ENCODE measurements at regions not wholly inside any gene's neighbourhood (a gene's known extent, or its start where the extent isn't known, plus 50 kb on each side); places are given as distances from the start of the nearest gene placed in this dataset.

DNA sequence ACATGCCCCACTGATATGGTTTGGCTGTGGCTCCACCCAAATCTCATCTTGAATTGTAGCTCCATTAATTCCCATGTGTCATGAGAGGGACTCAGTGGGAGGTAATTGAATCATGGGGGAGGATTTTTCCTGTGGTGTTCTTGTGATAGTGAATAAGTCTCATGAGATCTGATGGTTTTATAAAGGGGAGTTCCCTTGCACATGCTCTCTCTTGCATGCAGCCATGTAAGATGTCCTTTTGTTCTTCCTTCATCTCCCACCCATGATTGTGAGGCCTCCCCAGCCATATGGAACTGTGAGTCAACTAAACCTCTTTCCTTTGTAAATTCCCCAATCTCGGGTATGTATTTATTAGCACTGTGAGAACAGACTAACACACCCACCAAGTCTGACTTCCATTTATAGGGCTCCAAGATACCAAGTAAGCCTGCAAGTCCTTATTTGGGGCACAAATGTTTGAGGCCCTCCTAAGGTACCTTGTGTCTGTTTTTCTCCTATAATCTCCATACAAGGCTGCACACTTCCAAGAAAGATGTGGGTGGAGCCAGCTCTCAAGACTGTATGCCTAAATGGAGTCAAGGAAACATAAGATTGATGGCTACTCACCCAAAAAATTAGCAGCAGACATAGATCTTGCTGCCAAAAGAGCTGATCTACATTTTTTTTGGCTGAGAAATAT is 364.7 kb downstream of the TXNL1 start:
- no peak for DNase-seq

DNA sequence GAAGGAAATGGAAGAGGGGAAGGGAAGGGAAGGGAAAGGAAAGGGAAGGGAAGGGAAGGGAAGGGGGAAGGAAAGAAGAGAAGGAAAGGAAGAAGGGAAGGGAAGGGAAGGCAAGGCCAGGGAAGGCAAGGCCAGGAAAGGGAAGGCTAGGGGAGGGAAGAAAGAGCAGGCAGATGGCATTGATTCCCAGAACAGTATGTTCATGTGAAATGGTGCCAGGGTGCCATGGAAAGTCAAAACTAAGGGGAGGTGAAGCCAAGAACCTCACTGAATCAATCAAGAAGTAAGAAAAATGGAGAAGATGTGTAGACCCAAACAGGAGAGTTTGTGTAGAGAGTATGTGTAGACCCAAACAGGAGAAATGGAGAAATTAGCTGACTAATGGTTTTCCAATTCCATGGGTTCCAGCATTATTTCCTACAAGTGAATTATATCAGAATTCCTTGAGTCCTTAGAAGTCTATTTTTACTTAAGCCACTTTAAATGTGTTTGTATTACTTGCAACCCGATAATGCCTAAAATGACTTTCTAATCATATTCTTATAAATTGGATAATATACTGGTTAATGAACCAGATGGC is 367.6 kb downstream of the TXNL1 start:
- no peak for DNase-seq

DNA sequence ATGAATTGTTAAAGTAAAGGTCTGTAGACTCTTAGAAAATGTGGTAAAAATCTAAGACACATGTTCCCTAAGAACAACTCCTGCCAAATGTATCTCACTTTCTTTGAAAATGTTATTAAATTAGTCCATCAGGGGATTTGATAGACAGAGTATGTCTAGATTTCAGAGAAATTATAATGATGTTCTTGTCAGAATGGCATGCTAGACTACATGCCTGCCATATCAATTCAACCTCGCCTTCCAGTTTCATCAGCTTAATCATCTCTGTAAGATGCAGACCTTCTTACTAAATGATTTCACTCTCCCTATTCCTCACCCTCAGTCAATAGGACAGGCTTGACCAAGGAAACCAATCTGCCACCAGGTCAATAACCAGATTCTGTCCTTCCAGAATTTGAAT is 368.4 kb downstream of the TXNL1 start:
- no peak for DNase-seq

DNA sequence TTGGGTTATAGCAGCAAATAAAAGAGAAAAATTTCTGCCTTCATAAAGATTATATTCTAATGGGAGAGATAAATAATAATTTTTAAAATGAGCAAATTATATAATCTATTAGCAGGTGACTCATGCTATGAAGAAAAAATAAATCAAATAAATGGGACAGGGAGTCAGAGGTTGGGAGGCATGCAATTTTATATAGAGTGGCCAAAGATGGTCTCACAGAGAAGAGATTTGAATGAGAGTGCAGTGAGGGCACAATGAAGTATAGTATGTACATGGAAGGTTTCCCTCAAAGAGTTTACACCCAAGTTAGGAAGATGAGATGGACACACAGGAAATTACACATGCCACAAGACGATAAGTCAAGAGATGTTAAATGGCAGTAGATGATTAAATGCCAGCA is 369.4 kb downstream of the TXNL1 start:
- no peak for DNase-seq

DNA sequence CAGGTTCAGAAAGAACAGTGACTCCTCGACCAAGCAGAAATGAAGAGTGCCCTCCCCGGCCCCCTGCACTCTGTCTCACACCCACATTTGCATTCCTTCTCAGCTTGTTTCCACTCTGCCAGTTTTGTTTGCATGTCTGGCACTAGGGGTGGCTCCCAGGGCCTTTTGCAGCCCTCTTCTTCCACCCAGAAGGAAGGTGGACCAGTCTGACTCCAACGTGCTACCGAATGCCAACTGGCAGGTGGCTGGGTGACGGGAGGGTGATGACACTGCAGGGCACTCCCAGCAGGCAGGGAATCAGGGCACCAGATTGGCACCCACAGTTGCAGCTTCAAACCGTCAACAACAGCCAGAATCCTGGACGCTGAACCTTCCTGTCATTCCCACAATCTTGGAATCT is 371.1 kb downstream of the TXNL1 start:
- DNase-seq, result peak in 2 of 14 donors; percentile 1 to 49

DNA sequence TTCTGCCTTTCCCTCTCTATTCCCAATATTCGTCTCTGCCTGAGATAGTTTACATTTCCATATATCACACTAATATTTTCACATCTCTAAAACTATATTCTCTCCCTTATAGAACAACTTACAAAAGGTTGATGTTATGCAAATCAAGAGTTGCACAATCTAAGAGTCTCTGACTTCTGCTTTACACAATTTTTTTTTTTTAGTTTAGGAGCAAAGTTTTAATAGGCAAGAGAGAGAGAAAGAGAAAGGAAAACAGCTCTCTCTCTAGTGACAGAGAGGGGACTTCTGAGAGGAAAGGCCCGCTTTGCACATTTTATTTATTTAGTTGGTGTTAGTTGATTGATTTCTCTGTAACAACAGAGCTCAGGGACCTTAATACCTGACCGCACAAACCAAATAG is 380.2 kb downstream of the TXNL1 start:
- no peak for DNase-seq

DNA sequence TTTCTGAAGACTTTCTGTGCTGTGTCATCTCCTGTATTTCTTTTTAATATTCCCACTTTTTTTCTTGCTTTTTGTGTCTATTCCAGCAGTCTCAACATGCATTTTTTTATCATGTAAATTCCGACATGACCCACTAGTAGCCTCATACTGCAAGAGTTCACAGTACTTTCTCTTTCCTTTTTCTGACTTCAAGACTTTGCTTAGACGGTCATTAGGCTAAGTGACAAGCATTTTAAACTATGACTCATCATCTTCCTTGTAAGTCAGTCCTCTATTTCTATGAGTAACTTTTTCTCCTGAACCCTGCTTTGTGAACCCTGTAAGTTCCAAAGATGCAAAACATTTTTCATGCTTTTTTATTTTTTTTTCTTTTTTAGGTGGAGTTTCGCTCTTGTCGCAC is 381.2 kb downstream of the TXNL1 start:
- DNase-seq, result no peak

DNA sequence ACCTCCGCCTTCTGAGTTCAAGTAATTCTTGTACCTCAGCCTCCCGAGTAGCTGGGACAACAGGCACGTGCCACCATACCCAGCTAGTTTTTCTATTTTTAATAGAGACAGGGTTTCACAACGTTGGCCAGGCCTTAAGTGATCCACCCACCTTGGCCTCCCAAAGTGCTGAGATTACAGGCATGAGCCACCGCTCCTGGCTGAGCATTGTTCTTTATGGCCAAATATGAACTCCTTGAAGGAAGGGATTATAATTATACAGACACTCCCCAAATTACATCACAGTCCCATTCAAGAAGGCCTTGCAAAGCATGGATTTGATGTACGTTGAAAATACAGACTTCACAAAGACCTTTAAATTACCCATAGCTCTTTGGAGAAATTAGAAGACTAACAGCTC is 381.7 kb downstream of the TXNL1 start:
- no peak for DNase-seq

DNA sequence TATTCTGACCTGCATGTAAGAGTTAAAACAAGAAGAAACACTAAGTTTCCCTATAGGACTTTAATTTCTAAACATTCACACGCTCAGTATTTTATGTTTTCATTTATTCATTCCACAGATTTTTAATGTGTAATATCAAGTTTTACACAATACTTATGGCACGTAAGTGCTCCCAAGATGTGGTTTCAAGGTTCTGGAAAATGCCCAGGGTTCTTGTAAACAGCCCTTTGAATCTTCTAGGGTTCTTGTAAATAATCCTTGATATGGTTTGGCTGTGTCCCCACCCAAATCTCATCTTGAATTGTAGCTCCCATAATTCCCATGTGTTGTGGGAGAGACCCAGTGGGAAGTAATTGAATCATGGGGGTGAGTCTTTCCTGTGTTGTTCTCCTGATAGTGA is 383.0 kb downstream of the TXNL1 start:
- DNase-seq, result no peak

DNA sequence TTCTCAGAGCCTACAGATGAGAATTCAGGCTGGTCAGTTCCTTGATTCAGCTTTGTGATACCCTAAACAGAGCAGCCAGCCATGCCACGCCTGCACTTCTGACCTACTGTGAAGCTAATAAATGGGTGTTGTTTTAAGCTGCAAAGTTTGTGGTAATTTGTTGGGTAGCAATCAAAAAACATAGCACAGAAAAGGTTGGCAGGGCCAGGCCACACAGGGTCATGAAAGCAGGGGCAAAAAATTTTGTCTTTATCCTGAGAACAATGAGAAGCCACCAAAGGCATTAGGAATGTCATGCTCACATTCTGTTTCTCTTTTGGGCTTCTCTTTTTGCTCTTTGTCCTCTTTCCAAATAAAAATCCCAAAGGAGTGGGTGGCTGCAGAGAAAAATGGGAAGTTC is 385.9 kb downstream of the TXNL1 start:
- no peak for DNase-seq

DNA sequence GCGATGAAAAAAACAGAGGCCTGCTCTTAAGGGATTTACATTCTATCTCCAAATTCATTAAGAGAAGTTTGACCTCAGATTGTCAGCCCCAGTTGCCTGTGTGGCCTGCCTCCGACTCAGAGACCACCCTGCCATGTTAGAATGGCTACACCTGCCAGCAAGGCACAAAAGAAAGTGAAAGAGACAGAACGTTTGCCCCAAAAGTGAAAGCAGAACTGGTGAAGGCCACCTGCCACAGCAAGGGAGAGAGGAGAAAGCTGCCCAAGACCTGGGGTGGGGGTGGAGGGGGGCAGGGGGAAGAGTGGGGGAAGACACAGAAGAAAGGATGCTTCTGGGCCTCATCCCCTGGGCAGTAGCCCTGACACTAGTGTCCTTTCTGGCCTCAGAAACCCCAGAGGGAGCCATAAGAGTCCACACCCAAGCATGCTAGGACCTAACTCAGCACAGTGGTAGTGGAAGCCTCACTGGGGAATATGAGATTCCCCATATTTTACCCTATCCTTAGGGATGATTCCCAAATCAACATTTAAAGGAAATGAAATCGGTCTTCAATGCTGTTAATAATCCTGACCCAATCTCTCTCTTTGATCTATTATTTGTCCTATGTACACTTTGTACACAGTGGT is 389.7 kb downstream of the TXNL1 start:
- no peak for DNase-seq

DNA sequence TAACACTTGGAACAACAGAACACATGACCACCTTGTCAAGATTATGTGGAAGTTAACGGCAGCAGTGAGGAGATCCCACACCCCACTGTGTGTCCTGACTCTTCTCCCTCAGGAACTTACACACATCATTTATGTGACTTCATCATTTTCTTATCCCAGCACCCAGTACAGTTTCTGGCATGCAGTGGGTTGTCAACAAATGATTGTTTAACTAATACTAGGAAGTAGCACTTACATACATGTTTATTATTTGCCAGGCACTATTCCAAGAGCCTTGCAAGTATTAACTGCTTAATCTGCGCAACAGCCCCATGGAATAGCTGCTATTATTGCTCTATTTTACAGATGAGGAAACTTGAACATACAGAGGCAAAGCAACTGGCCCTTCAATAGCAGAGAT is 391.5 kb downstream of the TXNL1 start:
- DNase-seq, result no peak

DNA sequence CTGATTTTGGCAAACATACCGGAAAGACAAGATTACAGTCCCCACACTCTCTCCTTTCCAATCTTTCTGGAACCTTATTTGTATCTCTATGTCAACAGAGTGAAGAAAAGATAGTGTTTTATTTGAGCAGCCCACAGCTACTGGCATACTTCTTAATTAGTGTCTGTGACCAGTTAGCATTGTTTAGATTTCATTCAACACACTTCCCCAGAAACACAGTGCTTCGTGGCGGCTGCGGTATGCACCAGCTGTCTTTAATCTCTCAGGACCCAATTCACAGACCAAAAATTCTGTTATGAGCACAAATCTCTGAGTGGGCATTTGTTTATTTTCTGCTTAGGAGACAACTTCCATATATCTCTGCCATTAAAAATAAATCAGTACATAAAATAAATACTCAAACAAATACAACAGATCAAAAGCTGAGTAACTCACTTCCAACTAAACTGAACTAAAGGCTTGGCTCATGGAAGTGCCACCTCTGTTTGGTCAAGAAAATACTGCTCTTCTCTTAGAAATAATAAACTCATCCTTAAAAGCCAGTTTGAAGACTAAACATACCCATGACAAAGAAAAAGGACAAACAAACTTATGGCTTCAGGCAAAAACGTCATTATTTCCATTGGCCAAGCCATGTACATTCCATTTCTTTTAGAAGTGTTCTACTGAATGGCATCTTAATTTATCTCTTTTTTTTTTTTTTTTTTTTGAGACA is 392.4 kb downstream of the TXNL1 start:
- no peak for DNase-seq

DNA sequence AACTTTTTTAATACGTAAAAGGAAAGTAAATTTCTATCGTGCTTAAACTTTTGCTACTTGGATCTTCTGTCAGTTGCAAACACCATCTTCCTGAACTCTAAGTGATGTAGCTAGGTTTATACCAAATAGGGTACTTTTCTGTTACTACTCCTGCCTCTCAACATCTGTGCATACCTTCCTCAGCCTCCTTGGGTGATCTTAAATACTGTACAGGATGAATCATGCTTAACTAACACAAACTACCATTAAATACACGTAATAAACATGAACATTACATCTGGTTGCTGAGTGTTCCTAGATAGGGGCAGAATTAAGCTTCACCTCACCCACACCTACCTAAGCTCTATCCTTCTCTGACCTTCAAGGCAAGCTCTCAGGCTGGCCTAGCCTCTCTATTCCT is 398.0 kb downstream of the TXNL1 start:
- no peak for DNase-seq

DNA sequence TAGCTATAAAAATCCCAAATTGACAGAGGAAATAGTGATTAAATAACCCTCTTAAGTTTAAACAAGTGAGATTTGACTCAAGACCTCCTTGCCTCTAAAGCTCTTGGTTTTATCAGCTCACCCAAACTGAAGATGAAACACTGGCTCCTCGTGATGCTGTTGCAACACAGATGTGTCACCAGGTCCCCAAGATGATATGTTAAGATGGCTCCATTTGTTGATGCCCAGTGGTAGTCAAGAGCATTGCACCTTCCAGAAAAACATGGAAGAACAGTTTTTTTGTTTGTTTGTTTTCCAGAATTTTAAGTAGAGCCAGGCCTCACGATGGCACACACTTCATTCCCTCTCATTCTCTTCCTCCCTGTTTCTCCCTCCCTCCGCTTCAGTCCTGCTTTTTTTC is 399.8 kb downstream of the TXNL1 start:
- DNase-seq, result no peak

DNA sequence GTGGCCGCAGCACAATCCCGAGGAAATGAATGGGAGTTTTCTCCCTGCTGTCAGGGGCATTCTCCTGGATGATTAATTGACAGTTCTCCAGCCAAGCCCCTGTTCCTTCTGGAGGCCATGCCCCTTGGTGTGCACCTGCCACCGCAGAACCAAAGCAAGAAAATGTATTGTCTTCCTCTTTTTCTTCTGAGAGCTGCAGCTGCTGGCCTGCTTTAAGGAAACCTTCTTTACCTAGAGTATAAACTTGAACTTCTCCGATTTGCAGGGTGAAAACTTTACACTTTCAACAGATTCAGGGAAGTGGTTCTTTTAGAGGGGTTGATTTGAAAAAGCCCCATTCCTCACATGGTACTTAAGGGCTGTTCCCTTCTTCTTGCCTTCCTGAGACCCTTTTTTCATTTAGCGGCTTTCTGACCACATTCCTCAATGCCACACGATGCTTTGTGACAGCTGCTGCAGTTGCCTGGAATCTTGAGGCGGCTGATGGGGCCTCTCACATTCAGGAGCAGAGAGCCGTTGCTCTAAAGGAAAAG is 402.8 kb downstream of the TXNL1 start:
- peak in 1 of 14 donors; percentile 1 for DNase-seq

DNA sequence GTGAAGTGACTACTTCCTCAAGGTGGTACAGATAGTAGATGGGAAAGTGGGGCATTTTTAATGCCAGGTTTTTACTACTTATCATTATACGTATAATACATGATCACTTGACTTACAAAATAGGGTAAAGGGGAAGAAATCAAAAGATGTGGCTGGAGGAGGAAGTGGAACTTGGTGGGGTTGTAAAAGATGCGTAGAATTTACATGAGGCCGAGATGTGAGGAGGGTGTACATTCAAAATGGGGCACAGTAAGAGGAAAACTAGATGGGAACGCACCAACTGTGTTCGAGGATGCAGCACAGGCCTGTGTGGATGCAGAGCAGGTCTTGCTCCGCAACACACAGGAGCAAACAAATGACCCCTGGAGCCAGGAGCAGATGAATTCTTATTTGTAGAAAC is 403.3 kb downstream of the TXNL1 start:
- no peak for DNase-seq

DNA sequence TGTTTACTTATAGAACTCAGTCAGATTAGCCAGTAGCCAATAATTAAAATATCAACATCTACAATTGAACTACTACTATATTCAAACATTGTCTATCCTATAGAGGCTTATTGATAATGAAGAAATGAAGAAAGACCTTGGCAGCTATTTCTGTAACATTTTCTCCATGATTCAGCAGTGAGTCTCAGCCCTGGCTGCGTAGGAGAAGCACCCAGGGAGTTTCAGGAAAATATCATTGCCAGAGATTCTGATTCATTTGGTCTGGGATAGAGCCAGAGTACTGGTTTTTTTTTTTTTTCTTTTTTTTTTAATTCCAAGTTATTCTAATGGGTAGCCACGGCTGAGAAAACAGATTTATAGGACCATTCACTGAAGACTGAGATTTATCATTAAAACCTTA is 404.8 kb downstream of the TXNL1 start:
- peak in 1 of 14 donors; percentile 33 for DNase-seq

DNA sequence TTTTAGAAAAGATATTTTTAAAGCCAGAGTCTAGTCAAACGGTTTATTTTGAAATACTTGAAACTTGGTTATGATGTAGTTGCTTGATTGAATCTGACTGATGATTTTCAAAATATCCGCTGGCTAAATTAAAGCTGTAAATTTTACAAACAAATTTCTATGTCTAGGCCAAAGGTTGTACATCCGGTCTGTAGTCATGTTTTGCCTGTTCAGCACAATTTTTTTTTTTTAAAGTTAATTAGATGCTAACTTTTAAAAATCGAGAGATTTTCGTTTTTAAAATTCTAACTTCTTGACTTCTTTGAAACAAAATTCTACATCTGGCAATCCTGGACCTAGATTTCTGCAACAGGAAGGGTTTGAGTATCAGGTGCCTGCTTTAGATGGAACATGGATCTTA is 412.4 kb downstream of the TXNL1 start:
- DNase-seq, result no peak

DNA sequence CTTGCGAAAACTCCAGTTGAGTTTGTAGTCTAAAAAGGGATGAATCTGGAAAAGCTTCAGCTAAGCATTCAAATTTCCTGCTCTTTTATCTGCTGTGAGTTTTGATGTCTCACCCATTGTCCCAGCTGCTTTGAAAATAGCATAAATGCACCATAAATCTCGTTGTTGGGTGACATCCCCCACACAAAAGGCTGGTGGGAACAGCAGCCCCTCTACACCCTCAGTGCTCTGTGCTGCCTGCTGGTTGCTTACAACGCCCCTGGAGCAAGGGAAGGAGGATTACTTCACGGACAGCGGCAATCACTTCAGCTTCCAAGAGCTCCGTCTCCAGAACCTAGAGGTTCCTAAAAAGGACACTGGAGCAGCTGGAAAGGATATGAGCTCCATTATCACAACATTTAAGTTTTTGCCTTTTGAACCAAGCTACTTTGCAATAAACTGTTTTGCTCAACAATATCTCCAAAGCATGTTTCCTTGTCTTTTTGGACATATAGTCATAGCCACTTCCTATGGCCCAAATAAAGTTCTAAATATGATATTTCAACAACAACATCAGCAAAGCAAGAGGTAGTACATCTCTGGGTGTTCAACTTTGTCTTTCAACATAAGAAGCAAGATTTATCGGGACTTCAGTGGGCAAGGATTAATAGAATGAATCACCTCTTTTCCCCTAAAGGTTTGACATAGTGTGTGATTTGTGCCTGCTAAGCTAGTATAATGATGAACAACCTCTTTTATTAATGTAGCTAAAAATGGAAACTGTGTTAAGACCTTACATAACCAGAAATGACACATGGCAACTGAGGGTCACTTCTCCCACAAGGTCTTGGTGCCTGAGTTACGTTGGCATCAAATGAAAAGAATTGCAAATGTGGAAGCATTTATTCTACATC is 413.5 kb downstream of the TXNL1 start:
- no peak for DNase-seq

DNA sequence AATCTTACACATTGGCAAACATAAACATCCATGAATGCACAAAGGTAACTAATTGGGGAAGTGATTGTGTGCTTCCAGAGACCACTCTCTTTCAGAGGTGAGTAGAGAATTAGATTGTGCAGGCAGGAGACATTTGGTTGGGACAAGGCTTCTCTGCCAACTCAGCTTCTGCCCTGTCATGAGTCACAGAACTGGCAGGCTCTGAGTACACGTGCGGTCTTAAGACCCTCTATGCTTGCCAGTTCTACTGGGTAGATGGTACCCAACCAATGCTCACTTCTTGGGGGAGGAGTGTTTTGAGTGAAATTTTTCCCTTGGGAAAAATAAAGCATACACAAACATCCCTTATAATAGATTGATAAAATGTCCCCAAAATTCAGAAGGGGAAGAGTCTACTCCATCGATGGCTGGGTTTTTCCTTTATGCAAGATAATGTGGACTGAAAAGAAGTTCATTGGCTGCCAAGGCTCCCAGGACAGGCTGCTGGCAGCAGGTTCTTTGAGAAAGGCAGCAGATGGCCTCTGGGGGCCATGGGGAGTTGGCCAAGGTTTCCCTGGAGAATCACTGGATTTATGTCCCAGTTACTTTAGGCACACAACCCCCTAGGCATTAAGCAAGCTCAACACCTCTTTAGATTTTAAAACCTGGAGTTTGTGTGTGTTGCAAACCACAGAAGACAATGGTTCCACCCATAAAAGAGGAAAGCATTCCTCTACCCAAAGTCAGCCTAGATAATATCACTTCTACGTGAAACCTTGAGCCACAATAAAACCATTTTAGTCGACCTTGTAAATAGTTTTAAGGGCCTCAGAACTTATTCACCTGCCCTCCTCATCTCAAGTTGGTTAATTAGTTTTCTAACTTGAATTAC is 417.0 kb downstream of the TXNL1 start:
- peak in 4 of 14 donors; percentile 11 to 74 (median 18) for DNase-seq
